Cardiac muscle cell (in vitro differentiated cells and primary cell): ENCODE measurements at regions not wholly inside any gene's neighbourhood (a gene's known extent, or its start where the extent isn't known, plus 50 kb on each side); places are given as distances from the start of the nearest gene placed in this dataset.

Experiments used
- DNase-seq, 2 donors: peaks; one replicate each; pipeline versions ENCODE4 v3.0.0 to v3.0.0-alpha.2; 2010 to 2017; ENCODE audit warnings: low read depth in 1 of 2, low spot score in 1 of 2
- H3K27ac ChIP-seq: fragments of 200-600 bp; sonication (generic); 2 replicates; pipeline ENCODE4 v1.5.1; 2016
- H3K27me3 ChIP-seq: fragments of 200-600 bp; sonication (generic); 2 replicates; pipeline ENCODE4 v1.6.0; 2016; ENCODE audit warnings: control low read depth
- H3K36me3 ChIP-seq: fragments of 200-600 bp; sonication (generic); 2 replicates; pipeline ENCODE4 v1.5.1; 2016; ENCODE audit warnings: control low read depth
- H3K4me1 ChIP-seq: fragments of 200-600 bp; sonication (generic); 2 replicates; pipeline ENCODE4 v1.8.1; 2017; ENCODE audit warnings: low read depth, mild to moderate bottlenecking, mixed run types
- H3K4me3 ChIP-seq: fragments of 200-600 bp; sonication (generic); 2 replicates; pipeline ENCODE4 v1.5.1; 2016; ENCODE audit warnings: mild to moderate bottlenecking
- H3K9me3 ChIP-seq: fragments of 200-600 bp; sonication (generic); 2 replicates; pipeline ENCODE4 v1.5.1; 2017; ENCODE audit warnings: low read depth, mild to moderate bottlenecking, control low read depth
- CTCF ChIP-seq: IDR thresholded peaks from 2 replicates; pipeline ENCODE4 v1.5.1; 2012; ENCODE audit warnings: low read depth, mild to moderate bottlenecking, low read length

GRCh38 chr1:235918465-235918864 lies 51.8 kb upstream of the LYST start:
- Histone ChIP-seq H3K27me3 (no peaks in the 10 kb centered on the region), H3K4me1 (peaks cover 26% of the 10 kb centered on the region), H3K9me3 (no peaks in the 10 kb centered on the region), H3K27ac (no peak overlapping the region), H3K4me3 (no peak overlapping the region), H3K36me3 (no peaks in the 10 kb centered on the region)
- DNase-seq, result no peak
- TF ChIP-seq CTCF, result no peak

GRCh38 chr1:235918032-235918431 lies 51.3 kb upstream of the LYST start:
- TF ChIP-seq CTCF, result no peak
- no peaks in the 10 kb centered on the region for H3K27me3 ChIP-seq
- H3K9me3 ChIP-seq, result no peaks in the 10 kb centered on the region
- no peak overlapping the region for H3K27ac ChIP-seq
- H3K4me1 ChIP-seq, result peaks cover 23% of the 10 kb centered on the region
- no peak overlapping the region for H3K4me3 ChIP-seq
- DNase-seq, result no peak
- no peaks in the 10 kb centered on the region for H3K36me3 ChIP-seq

GRCh38 chr1:235917267-235917811 lies 50.6 kb upstream of the LYST start:
- Histone ChIP-seq H3K4me1 (peaks cover 16% of the 10 kb centered on the region), H3K27ac (no peak overlapping the region), H3K36me3 (no peaks in the 10 kb centered on the region), H3K9me3 (no peaks in the 10 kb centered on the region), H3K27me3 (no peaks in the 10 kb centered on the region), H3K4me3 (no peak overlapping the region)
- TF ChIP-seq CTCF, result no peak
- DNase-seq, result peak in 1 of 2 donors; percentile 98
